ENCODE measurements at regions not wholly inside any gene's neighbourhood (a gene's known extent, or its start where the extent isn't known, plus 50 kb on each side); places are given as distances from the start of the nearest gene placed in this dataset.

DNA sequence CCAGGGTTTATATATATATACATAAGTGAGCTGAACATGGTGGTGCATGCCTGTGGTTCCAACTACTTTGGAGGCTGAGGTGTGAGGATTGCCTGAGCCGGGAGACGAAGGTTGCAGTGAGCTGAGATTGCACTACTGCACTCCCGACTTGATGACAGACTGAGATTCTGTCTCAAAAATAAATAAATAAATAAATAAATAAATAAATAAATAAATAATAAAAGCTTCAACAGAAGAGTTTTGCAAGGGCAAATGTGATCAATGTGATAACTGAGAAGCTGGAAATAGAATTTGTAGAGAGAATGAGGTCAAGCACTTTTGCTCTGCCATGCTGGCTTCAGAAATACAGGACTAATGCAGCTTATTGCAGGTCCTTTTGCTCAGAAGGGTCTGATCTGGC lies 855.8 kb upstream of the PRMT6 start:
- DNase-seq, result no peak

DNA sequence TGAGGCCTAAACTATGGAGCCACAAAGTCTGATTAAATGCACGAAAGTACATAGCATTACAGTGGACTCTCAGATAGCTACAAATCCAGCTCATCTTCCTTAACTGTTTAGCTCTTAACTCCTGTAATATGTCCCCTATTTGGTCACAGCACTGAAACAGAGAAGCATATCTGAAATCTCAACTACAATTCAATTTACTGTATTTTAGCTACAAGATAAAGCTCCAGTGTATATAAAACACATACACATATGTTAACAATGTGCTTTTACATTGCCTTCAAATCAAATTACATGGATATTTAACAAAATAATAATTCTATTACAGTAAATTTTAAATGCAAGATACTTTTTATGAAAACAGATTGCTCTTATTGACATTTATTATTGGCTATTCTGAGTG lies 849.3 kb upstream of the PRMT6 start:
- no peak for DNase-seq

DNA sequence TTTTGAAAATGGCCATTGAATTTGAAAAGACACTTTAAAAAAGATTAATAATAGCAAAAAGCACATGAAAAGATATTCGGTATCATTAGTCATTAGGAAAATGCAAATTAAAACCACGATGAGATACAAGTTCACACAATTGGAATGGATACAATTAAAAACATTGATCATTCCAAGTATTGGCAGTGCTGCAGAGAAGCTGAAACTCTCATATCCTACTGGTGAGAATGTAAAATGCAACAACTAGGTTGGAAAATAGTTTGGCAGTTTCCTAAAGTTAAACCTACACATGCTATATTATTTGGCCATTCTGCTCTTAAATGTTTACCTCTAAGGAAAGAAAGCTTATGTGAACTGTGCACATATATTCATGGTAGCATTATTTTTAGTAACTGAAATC lies 838.7 kb upstream of the PRMT6 start:
- DNase-seq, result no peak

DNA sequence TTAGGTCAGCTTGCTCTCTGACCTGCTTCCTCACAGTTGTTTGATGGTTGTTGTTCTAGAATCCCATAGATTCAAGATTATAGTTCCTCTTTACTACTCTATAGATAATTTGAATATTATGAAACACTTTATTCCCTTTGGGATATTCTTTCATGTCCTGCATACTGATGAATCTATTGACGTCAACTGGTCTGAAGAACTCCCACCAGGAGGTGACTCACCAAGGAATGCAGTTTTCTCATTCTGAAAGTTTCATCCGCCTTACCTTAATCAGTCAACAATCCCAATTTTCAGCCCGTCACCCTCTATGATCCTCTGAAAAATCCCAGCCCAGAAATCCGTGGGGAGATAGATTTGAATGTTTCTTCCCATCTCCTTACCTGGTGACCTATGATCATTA lies 834.1 kb upstream of the PRMT6 start:
- DNase-seq, result no peak

DNA sequence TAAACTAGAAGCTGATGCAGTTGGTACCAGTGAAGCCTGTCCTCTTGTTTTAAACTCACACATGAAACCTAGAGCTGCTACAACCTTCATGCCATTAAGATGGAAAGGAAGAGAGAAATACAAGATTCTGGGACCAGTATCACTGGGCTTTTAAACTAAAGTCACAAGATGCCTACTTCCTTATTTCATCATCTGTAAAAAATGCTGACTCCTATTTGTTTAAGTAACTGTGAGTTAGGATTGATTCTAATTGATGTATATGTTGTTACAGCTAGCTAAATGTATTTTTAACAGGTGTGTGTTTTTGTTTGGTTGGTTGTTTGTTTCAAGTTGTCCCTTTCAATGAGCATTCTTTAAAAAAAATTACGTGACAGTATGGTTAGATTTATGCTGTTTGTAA lies 833.3 kb upstream of the PRMT6 start:
- no peak for DNase-seq

DNA sequence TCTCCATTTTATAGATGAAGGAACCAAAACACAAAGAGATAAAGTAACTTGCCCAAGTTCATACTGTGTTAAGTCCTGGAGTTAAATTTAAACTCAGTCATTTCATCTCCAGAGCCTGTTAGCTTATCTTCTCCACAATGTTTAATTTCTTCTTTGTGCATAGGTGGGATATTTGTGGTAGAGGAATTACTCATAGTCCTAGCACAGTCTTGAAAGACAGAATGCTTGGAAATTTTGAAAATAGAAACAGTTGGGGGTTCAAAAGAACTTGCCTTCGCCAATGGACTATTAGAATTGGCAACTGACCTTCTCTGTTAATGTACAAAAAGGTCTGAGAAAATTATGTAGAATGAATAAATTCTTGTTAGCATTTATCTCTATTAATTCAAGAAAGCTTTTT lies 832.0 kb upstream of the PRMT6 start:
- no peak for DNase-seq

DNA sequence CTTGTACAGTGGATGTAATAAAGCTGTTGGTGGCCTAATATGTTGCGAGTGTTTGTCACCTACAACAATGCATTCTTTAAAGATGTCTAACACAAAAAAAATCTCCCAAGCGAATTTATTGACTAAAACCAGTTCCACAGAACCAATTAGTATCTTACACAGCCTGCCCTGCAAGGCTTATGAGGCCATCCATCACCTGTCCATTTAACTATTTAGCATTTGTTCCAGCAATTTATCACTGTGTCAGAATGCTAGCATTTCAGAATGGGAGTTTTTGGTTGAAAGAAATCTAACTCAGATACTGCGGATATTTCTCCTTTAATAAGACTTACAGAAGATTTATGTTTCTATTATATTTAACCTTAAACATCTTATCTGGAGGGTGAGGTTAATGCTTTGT lies 831.1 kb upstream of the PRMT6 start:
- no peak for DNase-seq

DNA sequence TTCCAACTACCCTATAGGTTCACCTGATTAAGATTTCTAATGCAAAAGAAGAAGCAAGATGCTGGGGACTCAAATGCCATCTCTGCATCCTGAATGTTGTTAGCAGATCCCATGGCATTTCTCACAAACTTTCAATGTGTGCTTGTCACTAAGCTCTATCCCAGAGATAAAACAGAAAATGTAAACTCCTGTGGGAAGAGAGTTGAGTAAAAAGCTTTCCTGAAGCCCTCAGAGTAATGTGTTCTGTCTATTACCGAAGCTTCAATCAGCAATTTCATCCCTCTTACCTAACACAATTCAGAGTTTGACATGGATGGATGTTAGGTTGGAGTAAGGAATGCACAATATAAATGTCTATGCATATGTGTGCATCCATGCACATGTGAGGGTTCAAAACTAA lies 829.9 kb upstream of the PRMT6 start:
- DNase-seq, result no peak

DNA sequence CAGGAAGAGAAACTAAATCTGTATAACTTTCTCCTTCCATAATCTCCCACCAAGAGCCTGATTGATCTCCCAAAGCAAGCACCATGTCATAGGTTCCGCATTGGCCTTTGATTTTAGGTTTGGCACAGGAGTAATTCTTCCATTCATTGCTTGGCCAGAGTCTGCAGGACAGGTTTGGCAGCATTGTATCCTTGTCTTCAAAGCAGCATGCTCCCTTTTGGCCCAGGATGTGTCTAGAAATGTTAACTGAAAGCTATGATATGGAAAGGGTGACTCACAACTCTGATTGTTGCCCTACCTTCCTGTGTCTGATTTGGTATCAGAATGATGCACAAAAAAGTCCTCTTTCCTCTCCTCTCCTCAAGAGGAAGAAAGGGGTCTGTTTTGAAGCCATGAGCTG lies 824.3 kb upstream of the PRMT6 start:
- no peak for DNase-seq

DNA sequence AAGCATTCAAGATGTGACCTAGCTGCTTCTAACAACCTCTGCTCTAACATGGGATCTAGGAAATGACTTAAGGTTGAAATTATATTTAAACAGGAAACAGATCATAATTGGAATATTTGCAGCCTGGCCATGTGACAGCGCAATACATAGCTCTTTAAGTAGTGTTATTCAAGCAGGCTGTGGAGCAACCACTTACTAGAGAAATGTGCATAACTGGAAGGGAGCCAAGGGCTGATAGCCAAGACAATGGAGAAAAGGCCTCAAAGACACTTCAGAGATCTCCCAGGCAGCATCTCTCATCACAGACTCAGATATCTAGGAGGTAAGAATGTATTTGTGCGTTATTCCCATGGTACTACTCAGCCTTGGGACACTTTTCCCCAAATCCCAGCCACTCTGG lies 823.0 kb upstream of the PRMT6 start:
- DNase-seq, result no peak

DNA sequence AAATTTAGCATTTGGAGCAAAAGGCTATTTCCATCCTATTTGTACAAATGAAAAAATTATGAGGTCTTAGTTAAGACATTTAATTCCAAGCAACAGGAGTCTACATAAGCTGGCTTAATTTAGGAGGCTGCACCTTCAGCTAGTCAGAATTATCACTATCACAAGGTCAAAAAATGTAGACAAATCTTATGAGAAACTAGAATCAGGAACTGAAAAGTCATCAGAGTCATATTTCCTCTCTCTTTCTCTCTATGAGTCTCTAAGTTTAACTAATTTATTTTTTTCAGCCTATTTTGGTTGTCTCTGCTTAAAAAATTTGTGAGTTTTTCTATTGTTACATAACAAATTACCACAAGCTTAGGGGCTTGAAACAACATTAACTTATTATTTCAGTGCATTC lies 807.1 kb upstream of the PRMT6 start:
- no peak for DNase-seq

DNA sequence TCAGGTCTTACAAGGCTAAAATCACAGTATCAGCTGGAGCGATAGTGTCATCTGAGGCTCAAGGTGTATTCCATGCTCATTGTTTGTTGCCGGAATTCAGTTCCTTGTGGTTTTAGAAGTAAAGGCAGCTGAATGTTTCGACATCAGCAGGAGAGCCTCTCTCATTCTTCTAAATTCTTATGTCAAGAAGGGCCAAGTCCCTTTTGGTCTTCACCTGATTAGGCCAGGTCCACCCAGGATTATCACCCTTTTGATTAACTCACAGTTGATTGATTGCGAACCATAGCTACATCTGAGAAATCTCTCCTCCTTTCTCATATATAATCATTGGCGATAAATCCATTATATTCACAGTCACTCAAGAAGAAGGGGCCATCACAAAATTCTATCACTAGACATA lies 806.7 kb upstream of the PRMT6 start:
- DNase-seq, result no peak

DNA sequence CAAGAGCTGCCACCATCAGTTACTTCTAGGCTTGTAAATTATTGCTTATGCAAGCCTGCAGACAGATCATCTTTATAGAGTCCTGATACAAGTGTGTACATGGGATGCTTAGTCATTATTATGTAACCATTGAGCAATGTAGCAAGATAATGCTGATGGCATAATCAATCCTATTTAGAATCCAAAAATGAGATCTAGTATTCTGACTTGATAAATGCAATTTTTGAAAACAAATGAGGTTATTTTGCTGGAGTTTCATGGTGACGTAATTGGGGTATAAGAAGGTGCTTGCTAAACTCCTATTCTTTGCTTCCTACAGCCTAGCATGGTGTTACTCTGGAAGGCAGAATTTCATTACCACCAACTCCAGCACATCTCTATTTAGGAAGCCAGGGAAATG lies 801.7 kb upstream of the PRMT6 start:
- DNase-seq, result no peak

DNA sequence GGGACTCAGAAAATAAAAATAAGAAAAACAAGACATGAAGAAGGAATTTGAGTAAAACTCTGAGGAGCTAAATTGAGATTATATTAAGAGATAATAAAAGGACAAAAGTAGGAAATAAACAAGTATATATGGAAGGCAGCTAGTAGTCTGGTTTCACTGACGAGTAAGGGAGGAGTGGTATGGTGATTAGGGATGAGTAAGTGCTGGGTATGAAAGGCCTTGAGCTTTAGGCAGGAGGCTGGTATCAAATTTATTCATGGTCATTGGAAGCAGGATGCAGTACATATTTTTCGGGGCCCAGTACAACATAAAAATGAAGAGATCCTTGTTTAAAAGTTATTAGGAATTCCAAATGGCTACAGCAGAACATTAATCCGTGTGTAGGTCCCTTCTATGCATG lies 789.7 kb upstream of the PRMT6 start:
- DNase-seq, result no peak

DNA sequence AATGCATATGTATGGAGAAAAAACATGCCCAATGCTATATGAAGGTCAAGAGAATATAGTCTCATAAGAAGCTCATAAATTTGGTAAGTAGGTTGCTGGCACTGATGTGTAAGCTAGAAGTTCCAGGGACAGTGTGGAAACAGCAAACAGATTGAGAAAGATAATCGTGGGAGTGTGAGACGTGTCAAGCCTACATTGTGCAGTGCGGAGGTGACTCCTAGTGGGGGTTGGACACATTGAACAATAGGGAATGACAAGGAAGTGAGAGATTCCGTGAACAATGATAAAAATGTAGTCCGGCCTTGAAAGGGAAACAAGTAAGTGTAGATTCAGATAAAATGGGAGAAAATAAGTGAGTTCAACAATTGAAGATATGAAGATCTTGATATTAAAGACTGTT lies 788.4 kb upstream of the PRMT6 start:
- peak in 1 of 3 donors; percentile 29 for DNase-seq

DNA sequence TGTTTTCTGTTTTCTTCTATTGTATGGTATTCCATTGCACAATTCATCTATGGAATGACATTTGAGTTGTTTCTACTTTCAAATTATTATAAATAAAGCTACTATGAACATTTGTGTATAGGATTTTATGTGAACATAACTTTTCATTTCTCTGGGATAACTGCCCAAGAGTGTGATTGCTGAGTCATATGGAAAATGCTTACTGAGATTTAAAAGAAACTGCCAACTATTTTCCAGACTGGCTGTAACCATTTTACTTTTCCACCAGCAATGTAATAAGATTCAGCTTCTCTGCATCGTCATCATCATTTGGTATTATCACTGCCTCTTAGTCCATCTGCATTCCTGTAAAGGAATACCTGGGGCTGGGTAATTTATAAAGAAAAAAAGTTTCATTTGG lies 779.6 kb upstream of the PRMT6 start:
- no peak for DNase-seq

DNA sequence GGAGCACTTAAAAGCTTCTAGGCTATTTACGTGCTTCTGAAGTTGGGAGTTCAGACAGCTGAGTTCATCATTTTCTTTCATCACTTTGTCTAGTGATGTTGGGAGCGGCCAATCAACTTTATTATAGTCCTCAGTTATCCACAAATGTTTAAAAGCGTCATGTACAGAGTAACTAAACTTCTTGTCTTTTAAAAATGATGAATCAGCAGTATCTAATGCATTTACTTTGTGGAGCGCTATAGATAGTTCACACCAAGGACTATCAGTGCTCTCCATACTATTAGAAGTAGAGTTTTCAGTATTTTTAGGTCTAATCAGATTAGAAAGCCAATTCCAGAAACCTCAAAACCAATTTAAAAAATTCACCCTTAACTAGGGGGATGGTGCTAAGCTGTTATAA lies 778.7 kb upstream of the PRMT6 start:
- DNase-seq, result no peak

DNA sequence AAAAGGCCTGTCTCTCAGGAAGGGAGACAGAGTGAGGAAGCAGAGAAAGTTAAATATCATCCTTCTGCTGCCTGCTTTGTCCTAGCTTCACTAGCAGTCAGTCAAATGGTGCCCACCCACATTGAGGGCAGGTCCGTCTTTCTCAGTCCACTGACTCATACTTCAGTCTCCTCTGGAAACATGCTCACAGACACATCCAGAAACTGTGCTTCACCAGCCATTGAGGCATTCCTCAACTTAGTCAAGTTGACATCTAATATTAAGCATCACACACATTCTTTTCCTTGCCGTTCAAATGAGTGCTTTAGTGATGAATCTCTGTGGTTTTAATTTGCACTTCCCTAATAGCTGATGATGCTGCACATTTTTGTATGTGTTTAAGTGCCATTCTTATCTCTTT lies 777.8 kb upstream of the PRMT6 start:
- no peak for DNase-seq

DNA sequence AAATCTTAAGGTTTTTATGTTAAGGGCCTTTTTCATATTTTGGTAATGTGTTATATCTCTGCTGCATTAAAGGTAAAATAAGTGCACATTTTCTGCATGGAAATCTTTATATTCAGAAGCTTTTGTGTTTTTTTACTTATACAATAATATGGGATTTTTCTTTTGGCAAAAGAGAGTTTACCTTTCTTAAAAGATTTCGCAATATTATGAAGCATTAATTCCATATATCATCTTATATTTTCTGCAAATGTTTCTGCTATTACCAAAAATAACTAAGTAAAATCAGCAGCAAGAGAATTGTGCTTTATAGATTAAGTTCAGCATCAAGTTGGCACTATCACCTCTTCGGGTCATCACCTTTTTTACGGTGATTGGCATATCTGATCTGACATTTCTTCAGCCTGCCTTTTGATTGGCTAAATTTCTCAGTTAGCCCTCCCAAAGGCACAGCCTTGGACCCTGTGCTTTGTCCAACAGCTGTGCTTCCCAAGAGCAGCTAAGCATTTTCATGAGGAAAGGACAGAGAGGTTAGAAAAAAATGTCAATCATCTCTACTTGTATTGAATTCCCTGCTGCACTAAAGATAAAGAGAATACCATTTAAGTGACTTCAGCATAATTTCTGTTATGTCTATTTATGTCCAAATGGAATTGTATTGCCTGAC lies 767.1 kb upstream of the PRMT6 start:
- DNase-seq, result no peak

DNA sequence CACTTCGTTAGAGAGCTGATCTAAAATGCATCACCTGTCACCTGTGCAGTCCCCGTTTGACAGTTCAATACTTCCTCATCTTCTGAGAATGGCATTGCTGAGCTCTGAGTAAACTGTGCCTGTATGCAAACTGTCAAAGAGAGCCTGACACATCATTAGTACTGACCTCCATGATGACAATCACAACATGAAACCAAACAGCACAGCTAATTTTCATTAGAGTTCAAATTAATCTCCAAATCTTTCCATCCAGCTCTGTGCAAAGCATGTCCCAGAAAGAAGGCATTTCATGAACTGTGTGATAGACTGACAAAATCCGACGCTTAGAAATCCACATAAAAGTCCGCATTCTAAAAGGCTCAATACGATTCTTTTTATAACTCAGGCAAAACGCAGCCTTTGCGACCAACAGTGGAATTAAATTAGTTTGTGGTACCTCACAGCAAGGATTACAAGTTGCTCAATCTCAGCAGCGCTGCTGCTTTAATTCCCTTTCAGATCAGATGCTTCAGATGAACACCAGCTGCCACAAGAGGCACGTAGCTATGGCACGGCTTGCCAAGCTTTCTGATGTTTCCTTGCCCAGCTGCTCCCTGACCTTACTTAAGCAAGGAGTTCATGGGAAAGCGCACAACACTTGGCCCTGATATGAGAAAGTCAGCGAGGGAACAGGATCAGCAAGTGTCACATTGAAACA lies 765.5 kb upstream of the PRMT6 start:
- DNase-seq, result no peak

DNA sequence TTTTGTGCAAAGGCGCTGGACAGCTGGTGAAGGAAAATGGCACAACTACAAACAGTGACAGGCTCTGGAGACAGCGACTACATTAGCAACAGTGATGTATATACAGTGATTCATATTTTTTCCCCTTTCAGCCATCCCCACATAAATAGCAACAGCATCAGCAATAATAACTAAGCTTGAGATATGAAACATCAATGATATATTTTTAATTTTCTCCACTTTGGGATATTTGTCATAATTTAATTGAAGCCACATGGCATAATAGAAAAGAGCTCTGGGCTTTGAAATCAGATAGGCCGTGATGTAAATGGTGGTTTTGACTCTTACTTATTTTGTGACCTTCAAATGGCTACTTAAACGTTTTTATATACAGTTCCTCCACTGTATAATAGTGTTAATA lies 764.3 kb upstream of the PRMT6 start:
- DNase-seq, result no peak

DNA sequence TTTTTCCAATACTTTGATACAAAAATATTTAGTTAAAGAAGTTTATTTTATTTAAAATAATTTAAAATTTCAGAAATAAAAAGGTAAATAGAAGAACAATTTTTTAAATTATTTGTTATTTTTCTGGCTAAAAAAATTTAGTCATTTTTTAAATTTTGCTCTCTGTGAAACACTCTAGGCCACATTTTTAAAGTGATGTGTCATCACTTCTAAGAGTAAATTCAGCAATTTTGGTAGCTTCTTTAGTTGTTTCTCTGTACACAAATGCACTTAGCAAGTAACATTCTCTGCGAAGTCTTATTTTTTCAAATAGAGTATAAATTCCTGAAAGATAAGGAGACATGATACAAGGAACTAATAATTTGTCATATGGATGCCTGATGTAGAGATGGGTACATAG lies 760.0 kb upstream of the PRMT6 start:
- DNase-seq, result no peak

DNA sequence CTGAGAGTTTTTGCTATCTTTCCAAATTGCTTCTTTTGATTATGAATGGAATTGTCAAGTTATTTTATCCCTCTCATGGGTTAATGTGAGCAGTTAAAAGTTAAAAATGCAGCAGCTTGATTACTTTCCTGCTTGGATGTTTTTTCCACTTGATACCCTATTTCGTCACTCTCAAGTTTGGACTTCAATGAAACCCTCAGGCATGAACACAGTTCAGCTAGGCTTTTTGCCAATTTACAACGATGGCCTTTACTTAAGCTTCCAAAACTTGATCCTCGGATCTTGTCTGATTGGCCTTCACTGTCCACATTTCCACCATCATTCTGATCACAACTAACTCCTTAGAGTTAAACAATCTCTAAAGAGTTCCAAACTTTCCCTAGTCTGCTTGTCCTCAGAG lies 752.4 kb upstream of the PRMT6 start:
- no peak for DNase-seq

DNA sequence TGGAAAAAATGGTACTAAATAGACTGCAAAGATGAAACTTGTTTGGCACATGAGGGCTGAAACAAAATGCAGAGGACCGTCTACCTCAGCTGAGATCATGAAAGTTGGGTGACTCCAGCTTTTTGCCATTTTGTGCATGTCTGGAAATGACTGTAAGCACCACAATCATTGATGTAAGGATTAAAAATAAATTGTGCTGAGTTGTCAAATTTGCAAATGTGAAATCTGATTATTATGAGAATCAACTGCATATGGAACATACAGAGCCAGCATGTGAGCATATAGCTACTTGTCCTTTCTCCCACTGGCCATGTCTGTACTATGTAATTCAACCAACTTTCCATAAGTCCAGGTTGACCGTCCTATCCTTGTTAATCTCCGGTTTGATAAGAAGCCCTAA lies 736.9 kb upstream of the PRMT6 start:
- no peak for DNase-seq

DNA sequence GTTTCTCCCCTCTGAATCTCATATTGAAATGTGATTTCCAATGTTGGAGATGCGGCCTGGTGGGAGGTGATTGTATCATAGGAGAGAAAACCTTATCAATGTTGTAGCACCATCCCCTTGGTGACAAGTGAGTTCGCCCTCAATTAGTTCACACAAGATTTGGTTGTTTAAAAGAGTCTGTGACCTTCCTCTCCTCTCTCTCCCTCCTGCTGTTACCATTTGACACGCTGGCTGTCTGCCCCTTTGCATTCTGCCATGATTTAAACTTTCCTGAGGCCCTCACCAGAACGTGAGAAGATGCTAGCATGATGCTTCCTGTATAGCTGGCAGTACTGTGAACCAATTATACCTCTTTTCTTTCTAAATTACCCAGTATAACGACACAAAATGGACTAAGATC lies 730.9 kb upstream of the PRMT6 start:
- DNase-seq, result no peak

Data from suppressor macrophage treated with lipopolysaccharide for 1 hour (primary cell).